Stimulated activated CD4-positive, alpha-beta T cell treated with anti-CD3 and anti-CD28 coated beads, Interleukin-2, amount 100 ng/mL, for 48 hours (primary cell): ENCODE measurements at regions not wholly inside any gene's neighbourhood (a gene's known extent, or its start where the extent isn't known, plus 50 kb on each side); places are given as distances from the start of the nearest gene placed in this dataset.
A peak's percentile ranks its signal among the peaks of the same experiment; 100 is the strongest.
"Not testable (repeated sequence)": the region's sequence is repeated elsewhere in the genome, so short reads cannot be mapped to it uniquely, and the experiment has no call there.

Experiments used
- DNase-seq, 2 donors: peaks; one replicate each; pipeline ENCODE4 v3.0.0-alpha.2; 2020

DNA sequence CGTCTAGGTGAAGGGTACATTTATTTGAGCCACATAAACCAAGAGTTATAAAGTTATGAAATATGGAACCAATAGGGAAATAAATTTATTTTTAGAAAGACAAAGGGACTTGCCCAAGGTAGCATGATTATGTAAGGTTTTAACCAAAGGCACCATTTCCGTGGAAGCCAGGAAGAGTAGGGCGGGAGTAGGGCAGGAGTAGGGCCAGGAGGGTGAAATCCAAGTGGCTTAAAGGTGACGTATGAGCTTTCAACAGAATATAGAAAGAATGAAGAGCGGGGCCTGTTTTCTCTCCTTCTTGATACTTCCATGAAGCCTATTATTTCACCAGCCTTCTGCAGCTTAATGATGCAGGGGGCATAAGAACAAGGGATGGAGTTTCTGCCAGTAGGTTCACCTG lies 91.7 kb upstream of the PNPLA4 start:
- DNase-seq = no peak

DNA sequence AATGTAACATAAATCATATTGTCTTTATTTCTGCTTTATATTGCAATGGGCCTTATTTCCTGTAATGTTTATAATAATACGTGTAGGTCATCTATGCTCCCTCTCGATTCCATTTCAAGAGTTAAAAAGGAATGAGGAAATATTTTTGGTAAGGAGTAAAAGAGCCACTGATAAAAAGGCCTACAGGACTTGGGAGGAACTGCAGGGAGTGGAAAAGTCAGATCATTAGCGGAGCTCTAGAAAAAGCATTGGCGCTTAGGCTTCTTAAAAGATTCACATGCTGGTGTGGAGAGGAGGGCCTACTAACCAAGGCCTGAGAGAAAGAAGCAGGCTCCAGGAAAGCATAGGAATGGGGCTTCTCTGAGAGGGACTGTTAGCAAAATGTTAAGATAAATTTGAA lies 82.9 kb upstream of the PNPLA4 start:
- DNase-seq = no peak

DNA sequence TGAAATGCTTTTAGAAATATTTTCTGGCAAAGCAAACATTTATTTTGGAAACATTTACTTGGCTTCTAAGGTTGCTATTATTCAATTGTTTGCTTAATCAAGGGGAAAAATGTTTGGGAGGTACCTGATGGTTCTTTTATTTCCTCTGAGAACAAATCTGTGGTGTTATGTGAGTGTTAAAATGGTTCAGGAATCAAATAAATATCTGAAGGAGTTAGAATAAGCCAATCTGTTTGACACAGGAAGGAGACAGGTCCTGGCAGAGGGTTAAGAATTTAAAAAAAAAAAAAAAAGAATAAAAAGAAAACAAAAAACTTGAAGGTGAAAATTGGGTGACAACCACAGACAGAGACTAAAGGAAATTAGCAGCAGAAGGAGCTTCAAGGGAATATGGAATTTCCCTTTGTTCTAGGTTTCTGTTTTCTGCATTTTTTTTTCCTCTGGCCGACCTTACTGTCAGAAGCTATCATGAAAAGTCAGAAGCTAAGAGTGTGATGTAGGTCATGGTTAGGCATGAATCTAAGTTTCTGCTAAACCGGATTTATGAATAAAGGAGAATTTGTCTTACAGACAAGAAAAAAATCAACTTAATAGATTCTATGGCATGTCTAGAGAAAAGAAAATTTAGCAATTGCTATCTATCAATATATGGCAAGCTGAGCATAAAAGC lies 78.6 kb upstream of the PNPLA4 start:
- DNase-seq = no peak

DNA sequence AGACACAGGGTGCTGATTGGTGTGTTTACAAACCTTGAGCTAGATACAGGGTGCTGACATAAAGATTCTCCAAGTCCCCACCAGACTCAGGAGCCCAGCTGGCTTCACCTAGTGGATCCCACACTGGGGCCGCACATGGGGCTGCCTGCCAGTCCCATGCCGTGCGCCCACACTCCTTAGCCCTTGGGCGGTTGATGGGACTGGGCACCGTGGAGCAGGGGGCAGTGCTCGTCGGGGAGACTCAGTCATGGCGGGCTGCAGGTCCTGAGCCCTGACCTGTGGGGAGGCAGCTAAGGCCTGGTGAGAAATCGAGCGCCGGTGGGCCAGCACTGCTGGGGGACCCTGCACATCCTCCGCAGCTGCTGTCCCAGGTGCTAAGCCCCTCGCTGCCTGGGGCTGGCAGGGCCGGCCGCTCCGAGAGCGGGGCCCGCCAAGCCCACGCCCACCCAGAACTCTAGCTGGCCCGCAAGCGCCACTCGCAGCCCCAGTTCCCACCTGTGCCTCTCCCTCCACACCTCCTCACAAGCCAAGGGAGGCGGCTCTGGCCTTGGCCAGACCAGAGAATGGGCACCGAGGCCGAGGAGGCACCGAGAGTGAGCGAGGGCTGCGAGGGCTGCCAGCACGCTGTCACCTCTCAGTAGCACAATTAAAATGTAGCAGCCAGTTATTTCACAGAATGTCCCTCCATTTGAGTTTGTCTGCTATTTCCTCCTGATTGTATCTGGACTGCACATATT lies 76.1 kb upstream of the PNPLA4 start:
- no peak for DNase-seq

DNA sequence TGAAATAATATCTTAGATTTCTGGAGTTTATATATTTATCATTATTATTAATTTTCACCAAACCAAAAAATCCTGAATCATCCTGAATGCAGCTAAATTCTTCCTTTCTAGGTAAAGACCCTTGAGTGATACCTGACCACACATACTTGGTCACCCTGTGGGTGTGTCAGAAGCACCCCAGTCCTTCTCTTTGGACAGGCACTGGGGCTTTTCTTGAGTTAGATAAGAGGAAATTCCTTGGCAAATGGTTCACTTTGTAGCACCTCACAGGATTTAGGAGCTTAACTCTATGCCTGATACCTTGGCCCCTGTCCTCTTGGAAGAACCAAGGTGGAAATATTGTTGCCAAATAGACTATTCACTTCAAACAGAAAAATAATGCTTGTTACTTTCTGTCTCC lies 69.6 kb upstream of the PNPLA4 start:
- DNase-seq = no peak

DNA sequence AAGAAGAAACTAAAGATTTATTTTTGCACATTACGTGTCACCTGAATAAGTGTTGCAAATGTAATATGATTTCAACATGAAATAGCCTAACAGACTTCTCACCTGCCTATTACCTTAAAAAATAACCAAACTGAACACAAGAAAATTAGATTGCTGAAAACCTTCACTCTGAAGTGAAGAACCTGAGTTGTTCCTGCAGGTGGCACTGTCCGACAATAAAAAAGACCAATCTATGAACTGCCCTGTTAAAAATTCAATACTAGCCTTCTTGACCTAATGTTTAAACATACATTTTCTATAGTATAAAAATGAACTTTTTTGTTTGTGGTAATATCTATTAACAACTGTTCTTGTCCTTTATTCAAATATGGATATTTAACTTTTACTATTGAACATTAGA lies 69.2 kb upstream of the PNPLA4 start:
- DNase-seq = peak; percentile 3 to 19

DNA sequence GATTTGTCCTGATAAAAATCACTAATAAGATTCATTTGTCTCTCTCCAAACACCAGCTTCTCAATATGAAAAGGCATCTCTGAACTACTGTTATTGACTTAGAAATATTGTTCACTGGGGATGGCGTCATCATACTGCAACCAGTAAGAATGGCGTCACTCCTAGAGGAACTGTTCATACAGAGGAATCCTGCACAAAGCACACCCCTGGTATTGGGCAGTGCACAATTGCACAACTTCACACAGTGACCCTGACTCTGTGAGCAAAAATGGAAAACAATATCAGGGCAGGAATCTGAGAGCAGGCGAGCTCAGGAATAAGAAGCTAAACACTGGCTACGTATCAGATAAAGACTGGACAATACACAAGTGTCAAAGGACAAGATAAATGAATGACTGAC lies 66.7 kb upstream of the PNPLA4 start:
- no peak for DNase-seq

DNA sequence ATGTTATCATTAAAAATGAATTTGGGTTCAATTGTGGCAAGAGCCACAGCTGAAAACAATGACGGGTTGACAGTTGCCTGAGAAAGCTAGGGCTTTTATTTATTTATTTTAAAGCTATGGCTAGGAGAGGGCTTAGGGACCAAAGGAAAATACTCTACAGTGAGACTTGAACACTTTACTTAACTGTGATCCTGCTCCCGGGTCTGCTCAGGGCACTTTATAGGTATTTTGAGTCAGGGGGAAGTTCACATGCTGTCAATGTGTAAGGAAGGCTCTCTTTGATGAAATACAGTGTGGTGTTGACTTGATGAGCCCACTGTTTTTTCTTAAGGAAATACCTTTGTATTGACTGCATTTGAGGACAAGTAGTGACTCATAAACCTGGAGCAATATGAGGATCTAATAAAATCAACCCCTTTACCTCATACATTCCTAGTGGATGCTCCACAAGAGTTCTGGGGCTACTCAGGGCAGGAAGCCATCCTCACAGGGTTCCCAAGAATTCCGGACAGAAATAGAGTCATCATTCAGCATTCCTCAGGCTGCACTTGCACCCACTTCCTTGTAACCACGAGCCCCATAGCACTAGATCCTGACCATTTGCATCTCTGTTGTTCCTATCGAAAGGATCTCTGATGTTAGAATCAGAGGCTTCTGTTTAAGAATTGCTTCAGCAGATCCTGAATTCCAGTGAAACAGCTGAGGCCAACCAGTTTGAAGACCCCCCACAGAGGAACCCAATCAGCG lies 61.0 kb upstream of the PNPLA4 start:
- DNase-seq = not testable (repeated sequence)

DNA sequence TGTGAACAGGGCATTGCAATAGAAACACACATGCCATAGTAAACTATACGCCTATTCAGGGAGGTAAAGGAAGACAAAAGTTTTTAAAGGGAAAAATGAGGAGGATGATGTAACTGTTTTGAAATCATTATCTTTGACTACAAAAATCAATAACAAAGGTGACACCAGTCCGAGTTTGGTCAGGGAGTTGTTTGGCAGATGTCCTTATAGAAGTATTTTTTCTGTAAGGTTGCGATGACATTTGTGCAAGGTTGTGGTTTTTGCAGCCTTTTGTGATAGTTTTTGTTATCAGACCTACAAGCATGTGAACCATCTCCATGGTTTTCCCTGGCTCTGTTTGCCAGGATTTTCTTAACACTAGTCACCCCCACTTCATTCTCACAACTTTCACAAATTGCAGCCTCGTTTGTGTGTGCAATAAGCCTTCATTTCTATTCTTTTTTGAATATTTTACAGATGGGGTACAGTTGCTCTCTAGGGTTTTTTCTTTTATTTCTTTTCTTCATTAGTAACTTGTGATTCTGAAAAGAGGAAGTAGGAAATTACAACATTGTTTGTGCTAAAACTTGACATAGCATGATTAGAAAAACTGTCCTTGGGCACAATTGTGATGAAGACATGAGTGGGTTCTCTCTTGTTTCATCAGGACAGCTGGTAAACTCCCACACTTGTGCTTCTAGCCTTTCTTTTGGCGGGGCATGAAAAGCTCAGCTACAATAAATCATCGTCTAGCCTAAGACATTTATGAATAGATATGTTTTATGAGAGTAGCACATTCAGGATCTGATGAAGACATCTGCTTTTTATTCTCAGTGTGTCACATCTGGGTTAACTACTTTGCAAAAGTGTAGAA lies 60.2 kb upstream of the PNPLA4 start:
- no peak for DNase-seq

DNA sequence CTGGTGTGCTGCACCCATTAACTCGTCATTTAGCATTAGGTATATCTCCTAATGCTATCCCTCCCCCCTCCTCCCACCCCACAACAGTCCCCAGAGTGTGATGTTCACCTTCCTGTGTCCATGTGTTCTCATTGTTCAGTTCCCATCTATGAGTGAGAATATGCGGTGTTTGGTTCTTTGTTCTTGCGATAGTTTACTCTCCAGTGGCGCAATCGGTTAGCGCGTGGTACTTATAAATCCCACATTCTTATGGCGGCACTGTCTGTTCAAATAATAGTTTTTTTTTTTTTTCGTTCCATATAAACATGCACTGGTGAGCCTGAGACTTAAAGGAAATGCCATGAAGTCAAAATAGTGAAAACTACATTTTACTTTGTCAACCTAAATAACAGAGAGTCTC lies 59.5 kb upstream of the PNPLA4 start:
- DNase-seq = not testable (repeated sequence)

DNA sequence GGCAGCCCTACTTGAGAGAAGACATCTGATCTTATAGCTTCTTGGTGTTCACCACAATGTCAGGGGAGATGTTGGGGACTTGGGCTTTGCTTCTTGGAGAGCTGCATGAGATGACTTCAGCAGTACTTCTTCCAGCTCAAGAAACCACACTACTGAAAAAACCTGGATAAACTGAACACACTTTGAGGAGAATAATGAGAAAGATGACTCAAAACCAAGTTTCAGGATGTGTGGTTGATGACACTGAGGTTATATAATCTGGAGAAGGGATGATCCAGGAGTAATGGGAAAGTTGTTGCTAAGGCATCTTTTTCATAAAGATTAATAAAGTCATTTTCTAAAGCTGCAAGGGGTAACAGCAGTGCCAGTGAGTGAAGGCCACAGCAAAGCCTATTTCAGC lies 58.4 kb upstream of the PNPLA4 start:
- no peak for DNase-seq

DNA sequence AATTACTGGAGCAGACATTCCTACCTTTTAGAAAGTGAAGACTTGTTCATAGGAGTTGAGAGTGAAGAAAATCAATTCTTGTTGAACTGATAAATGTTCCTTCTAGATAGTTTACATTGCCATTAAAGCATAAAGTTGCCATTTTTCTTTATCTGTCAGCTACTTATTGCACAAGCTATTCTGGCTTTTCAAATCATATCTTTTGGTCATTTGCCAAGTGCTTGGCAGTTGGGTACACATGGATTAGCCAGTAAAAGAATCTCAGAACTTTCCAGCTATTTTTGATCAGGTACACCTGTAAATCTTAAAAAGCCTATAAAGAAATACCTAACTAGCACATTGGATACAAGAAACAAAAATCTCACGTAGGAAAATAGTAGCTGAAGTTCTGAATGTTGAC lies 56.4 kb upstream of the PNPLA4 start:
- DNase-seq = no peak
